PFSK-1 (cell line): ENCODE measurements at regions not wholly inside any gene's neighbourhood (a gene's known extent, or its start where the extent isn't known, plus 50 kb on each side); places are given as distances from the start of the nearest gene placed in this dataset.

ENCODE experiments used
- FOXP2 ChIP-seq: optimal IDR thresholded peaks from 2 replicates; pipeline ENCODE3; 2011; ENCODE audit warnings: borderline replicate concordance, control low read depth, inconsistent platforms; ENCODE audit not compliant: insufficient read depth; ENCODE audit errors: extremely low read length, extremely low read depth
- POLR2AphosphoS5 ChIP-seq: IDR thresholded peaks from 2 replicates; pipeline ENCODE4 v1.6.1; 2012; ENCODE audit warnings: low read depth, mild to moderate bottlenecking, control low read depth, low read length, moderate library complexity
- REST ChIP-seq, 2 experiments: IDR thresholded peaks; 2 replicates each; pipeline versions ENCODE4 v1.6.1 to v1.8.0; 2011 to 2012; ENCODE audit warnings: low read depth in 2 of 2, low read length in 2 of 2, control low read depth in 1 of 2, inconsistent platforms in 1 of 2, mild to moderate bottlenecking in 1 of 2, moderate library complexity in 1 of 2; ENCODE audit not compliant: insufficient read depth in 1 of 2
- SIN3A ChIP-seq: IDR thresholded peaks from 2 replicates; pipeline ENCODE4 v1.6.1; 2012; ENCODE audit warnings: mild to moderate bottlenecking, low read length, moderate library complexity, borderline replicate concordance; ENCODE audit not compliant: insufficient read depth
- TAF1 ChIP-seq: IDR thresholded peaks from 2 replicates; pipeline ENCODE4 v1.6.1; 2012; ENCODE audit warnings: low read length, control low read depth, borderline replicate concordance; ENCODE audit not compliant: insufficient read depth

DNA sequence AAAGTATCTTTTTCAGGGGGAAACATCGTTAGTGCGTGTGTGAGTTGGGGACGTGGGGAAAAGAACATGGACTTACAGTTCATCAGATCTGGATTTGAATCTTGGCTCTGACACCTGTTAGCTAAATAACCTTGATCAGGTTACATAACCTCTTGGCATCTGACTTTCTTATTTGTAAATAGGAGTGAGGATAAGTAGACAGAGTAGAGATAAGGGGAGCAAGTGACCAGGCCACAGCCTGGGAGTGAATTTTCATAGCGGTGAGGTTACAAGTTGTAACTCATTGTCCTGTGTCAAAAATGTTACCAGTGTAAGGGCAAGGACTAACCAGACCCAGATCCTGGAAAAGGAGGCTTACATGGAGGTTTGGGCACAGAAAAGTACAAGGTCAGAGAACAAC lies 733.5 kb upstream of the MMS22L start:
- no peak for TF ChIP-seq POLR2AphosphoS5
- TF ChIP-seq REST (IDR thresholded peaks at IDR 0.05; ENCODE audit: insufficient read depth in 1 of 2, low read depth in 2 of 2, low read length in 2 of 2) = no peak
- no peak for TF ChIP-seq SIN3A
- TF ChIP-seq TAF1 = no peak
- TF ChIP-seq FOXP2 = no peak
